Astrocyte of the cerebellum (primary cell): ENCODE measurements at regions not wholly inside any gene's neighbourhood (a gene's known extent, or its start where the extent isn't known, plus 50 kb on each side); places are given as distances from the start of the nearest gene placed in this dataset.

ENCODE experiments used
- DNase-seq: peaks from one replicate; pipeline ENCODE4 v3.0.0-alpha.2; 2011; ENCODE audit warnings: low read depth
- H3K4me3 ChIP-seq: 2 replicates; pipeline ENCODE4 v1.5.1; 2011; ENCODE audit warnings: mild to moderate bottlenecking, low read depth, low read length, moderate library complexity
- CTCF ChIP-seq: IDR thresholded peaks from 2 replicates; pipeline ENCODE4 v1.5.1; 2012; ENCODE audit warnings: low read length, low read depth, moderate library complexity, mild to moderate bottlenecking; ENCODE audit errors: missing control alignments
- in situ Hi-C: cut with HindIII; loops from 2 replicates; pipeline ENCODE4 v1.10.0; 2017; ENCODE audit warnings: low sequenced_read_pairs

DNA sequence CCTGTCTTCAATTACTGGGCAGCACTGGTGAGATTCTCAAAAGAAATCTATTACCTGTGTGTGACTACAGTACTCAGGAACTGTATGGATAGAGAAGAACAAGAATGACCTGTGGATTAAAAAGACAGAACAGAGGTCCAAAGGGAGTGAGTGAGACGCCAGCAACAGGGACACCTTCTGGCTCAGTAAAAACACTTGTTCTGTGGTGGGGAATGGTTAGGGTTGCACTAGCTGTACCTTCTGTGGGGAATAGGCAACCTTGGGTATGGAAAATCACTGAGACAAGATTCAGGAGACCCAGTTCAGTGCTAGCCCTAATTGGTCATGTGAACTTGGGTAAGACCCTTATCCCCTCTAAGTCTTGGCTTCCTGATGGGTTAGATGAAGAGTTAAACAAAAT is 986.0 kb downstream of the TSN start:
- no peak overlapping the region for H3K4me3 ChIP-seq
- TF ChIP-seq CTCF = no peak
- in situ Hi-C loops = no loop called here
- no peak for DNase-seq

DNA sequence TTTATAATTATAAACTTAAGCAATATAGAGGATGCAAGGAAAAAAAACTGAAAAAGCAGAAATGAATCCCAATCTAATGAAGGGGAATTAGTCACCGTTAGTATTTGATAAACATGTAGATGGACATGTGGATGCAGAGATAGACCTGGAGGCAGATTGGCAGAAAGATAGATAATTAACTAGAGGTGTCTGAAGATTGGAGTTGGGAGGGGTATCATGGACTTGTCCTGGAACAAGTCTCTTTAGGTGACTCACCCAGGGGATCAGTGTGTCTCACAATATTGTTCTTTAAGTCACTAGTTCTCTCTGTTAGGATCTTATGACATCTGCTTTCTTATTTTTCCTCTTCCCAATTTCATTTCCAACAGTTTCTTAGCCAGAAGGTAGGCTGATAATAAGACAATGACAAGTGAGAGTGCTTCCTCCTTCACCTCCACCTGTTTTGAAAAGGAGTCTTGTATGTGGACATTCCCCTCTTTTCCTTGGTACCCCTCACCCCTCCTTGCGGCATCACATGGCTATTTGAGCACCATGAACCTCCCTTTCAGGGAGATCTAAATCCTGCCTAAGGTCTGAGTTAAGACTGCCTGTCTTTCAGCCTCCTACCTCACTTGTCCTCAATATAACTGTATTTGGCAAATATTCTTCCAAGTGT is 987.7 kb downstream of the TSN start:
- H3K4me3 ChIP-seq = no peak overlapping the region
- no peak for TF ChIP-seq CTCF
- DNase-seq = no peak
- in situ Hi-C loops = no loop called here

DNA sequence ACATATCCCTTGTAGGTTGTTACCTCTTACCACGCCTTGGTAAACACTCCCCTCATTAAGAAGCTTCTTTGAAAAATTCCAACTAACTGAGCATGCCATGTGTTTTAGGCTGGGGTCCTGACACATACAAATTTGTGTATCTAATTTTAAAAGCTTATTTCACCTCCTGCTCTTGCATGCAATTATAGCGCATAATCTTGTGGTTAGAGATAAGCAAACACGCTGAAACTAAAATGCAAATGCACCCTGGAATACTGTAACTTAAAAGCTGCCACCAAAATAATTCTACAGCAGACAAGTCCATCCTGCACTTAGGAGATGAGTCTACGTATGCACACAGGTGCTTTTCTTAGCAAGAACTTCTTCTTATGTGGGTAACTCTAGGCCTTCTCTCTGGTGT is 990.2 kb downstream of the TSN start:
- no peak overlapping the region for H3K4me3 ChIP-seq
- no peak for DNase-seq
- in situ Hi-C loops = no loop called here
- TF ChIP-seq CTCF = no peak

GRCh38 chr2:122747670-122748069 is 992.2 kb downstream of the TSN start:
- no peak for DNase-seq
- in situ Hi-C loops = no loop called here
- H3K4me3 ChIP-seq = no peak overlapping the region
- no peak for TF ChIP-seq CTCF

DNA sequence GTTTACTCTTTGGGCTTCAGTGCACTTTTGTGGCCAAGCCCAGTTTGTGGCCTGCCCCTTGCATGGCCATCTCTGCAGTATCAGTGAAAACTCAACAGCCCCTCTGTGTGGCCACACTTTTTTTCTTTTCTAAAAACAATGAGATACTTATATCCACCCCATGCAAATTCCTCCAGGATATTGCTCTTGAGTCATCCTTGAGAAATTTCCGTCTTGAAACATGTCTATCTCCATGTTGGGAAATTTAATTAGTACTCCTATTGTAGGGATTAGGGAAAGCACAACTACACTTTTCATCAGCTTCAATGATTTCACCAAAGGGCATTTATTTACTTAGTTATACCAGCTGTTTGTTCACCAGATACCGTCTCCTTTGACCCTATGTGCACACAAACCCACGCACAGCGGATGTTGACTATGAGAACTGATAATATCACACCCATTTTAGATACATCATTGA is 993.1 kb downstream of the TSN start:
- in situ Hi-C loops = no loop called here
- H3K4me3 ChIP-seq = no peak overlapping the region
- DNase-seq = no peak
- TF ChIP-seq CTCF = no peak

DNA sequence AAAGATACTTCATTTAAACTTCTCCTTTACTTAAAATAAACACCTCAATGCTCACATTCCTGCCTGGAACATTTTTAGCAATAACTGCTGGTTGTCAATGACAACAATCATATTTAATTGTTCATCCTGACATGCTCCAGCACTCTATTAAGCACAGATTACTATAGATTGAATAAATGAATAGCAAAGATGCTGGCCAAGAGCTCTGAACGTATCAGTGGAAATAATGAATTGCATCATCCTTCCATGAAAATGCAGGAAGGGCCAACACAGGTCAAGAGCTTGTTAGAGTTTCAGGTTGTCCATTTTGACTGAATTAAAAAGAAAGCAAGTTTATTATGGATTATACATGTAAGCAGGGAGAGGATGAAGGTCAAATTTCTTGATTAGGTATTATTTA is 994.0 kb downstream of the TSN start:
- TF ChIP-seq CTCF = no peak
- in situ Hi-C loops = no loop called here
- H3K4me3 ChIP-seq = no peak overlapping the region
- no peak for DNase-seq
